ENCODE measurements at regions not wholly inside any gene's neighbourhood (a gene's known extent, or its start where the extent isn't known, plus 50 kb on each side); places are given as distances from the start of the nearest gene placed in this dataset.

DNA sequence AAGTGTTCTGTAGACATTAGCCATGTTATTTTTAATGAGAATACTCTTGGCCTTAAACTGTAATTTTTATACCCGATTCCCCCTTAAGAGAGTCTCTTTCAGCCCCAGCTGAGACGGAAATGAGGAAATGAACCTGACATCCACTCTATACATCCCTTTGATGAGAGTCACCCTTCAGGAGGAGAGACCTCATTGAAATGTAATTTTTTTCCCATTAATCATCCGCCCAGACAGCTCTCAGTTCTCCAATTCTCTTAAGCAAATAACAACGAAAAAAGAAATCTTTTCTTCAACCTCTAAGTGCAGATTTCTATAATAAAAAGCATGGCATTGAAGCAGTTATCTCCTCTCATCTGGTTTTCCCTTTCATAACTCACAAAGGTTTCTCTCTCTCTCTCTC, 243.8 kb upstream of the PMEPA1 start:
- H3K36me3 Mint-ChIP-seq (ENCODE audit: low read depth): no peaks in the 10 kb centered on the region
- ChIA-PET CTCF (no interaction called here), POLR2A (no interaction called here)
- DNase-seq: no peak
- H3K27me3 Mint-ChIP-seq (ENCODE audit: low read depth): no peaks in the 10 kb centered on the region
- H3K4me3 Mint-ChIP-seq: no peak overlapping the region
- no peaks in the 10 kb centered on the region for H3K9me3 Mint-ChIP-seq (ENCODE audit: insufficient read depth)
- H3K27ac Mint-ChIP-seq: no peak overlapping the region
- no peaks in the 10 kb centered on the region for H3K4me1 Mint-ChIP-seq (ENCODE audit: low read depth)
- no peak for ATAC-seq

DNA sequence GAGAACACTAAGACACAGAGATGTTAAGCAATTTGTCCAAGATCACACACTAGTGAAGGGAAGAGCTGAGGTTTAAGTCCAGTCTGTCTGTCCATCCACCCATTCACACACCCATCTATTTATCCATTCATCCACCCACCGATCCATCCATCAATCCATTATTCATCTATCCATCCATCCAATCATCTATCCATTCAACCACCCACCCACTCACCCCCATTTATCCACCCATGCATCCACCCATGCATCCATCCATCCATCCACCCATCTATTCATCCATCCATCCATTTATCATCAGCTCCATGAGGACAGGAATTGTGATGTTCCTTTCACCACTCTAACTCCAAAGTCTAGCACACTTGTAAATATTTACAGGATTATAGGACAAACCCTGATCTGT, 242.3 kb upstream of the PMEPA1 start:
- CTCF ChIA-PET: no interaction called here
- Mint-ChIP-seq H3K4me3 (no peak overlapping the region), H3K36me3 (ENCODE audit: low read depth) (no peaks in the 10 kb centered on the region), H3K4me1 (ENCODE audit: low read depth) (no peaks in the 10 kb centered on the region), H3K27me3 (ENCODE audit: low read depth) (no peaks in the 10 kb centered on the region), H3K27ac (no peak overlapping the region), H3K9me3 (ENCODE audit: insufficient read depth) (no peaks in the 10 kb centered on the region)
- ATAC-seq (no peak), DNase-seq (no peak)
- POLR2A ChIA-PET: no interaction called here

DNA sequence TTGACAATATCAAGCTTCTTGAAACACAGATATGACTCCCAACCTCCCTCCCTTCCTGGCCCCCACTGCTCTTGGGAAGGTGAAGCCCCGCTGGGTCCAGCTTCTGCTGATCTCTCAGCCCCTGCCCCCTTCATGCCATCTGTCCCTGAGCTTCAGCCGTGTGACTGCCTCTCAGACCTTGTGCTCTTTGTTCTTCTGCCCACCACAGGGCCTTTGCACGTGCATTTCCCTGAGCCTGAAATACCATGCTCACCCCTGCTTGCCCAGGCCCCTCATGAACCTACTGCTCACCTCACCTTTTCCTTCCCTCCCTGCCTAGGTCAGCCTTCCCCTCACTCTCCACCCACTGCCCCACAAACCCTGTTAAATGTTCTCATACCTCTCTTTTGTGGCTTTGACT, 241.7 kb upstream of the PMEPA1 start:
- ChIA-PET CTCF (no interaction called here), POLR2A (no interaction called here)
- no peaks in the 10 kb centered on the region for H3K36me3 Mint-ChIP-seq (ENCODE audit: low read depth)
- ATAC-seq: no peak
- H3K27ac Mint-ChIP-seq: no peak overlapping the region
- no peaks in the 10 kb centered on the region for H3K9me3 Mint-ChIP-seq (ENCODE audit: insufficient read depth)
- H3K27me3 Mint-ChIP-seq (ENCODE audit: low read depth): no peaks in the 10 kb centered on the region
- H3K4me1 Mint-ChIP-seq (ENCODE audit: low read depth): no peaks in the 10 kb centered on the region
- H3K4me3 Mint-ChIP-seq: no peak overlapping the region
- no peak for DNase-seq

DNA sequence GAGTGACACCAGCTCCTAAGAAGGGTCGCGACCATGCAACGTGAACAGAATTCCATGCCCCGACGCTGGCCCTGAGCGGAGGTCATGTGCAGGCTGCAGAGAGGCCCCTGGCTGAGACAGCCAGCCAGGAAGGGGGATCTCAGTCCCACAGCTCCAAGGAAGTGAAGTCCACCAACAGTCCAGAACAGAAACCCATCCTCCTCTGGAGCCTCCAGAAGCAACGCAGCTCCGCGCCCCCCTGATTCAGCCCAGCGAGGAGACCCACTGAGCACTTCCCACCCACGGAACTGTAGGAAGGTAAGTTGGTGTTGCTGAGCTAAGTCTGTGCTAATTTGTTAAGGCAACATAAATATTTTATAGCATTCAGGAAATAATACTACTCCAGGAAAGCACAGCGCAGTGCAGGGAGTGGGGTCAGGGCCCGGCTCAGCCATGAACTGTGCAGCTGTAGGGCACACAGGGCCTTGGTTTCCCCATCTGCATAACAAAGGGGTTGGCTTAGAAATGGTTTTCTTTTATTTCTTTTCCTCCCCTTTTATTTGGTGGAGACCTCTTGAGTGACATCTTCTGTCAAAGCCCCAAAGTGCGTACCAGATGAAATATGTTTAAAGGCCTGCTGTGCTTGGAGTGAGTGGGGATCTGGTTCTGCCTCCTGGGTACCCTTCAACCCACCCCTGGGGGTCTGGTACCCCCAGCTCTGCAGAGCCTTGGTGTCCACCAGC, 241.1 kb upstream of the PMEPA1 start:
- no peaks in the 10 kb centered on the region for H3K36me3 Mint-ChIP-seq (ENCODE audit: low read depth)

DNA sequence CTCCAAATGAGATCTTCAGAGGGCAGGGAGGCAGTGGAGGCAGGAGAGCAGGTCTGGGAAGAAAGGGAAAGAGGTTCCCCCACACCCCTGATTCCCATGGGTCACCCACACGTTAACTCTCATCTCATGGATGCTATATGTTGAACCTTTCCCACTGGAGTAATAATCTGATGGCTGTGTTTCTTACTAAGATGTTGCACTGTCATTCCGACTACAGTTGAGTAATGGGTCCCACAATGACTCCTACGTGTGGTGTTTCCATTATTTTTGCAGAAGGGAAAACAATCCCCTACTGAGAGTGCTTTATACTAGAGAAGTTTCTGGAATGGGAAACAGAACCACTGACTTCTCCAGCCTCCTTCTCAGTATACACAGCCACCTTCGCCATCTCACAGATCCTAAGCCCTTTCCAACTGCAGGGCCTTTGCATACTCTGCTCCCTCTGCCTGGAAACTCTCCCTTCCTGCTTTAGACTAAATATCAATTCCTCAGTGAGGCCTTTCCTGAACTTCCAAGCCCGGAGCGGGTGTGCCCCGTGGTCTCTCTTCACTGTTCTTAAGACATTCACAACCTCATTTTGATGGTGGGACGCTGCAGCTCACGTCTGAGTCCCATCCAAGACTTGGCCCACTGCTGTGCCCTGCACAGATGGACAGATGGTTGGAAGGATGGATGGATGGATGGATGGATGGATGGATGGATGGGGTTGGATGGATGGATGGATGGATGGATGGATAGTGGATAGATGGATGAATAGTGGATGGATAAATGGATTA, 238.6 kb upstream of the PMEPA1 start:
- ATAC-seq (no peak), DNase-seq (no peak)
- Mint-ChIP-seq H3K9me3 (ENCODE audit: insufficient read depth) (no peaks in the 10 kb centered on the region), H3K27me3 (ENCODE audit: low read depth) (no peaks in the 10 kb centered on the region), H3K27ac (no peak overlapping the region), H3K4me1 (ENCODE audit: low read depth) (no peaks in the 10 kb centered on the region), H3K4me3 (no peak overlapping the region), H3K36me3 (ENCODE audit: low read depth) (no peaks in the 10 kb centered on the region)
- CTCF ChIA-PET: no interaction called here
- POLR2A ChIA-PET: no interaction called here

More for the DNA sequence above, 241.1 kb upstream of the PMEPA1 start:
- ATAC-seq: no peak
- POLR2A ChIA-PET: no interaction called here
- DNase-seq: no peak
- no peak overlapping the region for H3K27ac Mint-ChIP-seq
- no peak overlapping the region for H3K4me3 Mint-ChIP-seq
- CTCF ChIA-PET: no interaction called here
- no peaks in the 10 kb centered on the region for H3K4me1 Mint-ChIP-seq (ENCODE audit: low read depth)
- H3K9me3 Mint-ChIP-seq (ENCODE audit: insufficient read depth): no peaks in the 10 kb centered on the region
- H3K27me3 Mint-ChIP-seq (ENCODE audit: low read depth): no peaks in the 10 kb centered on the region

DNA sequence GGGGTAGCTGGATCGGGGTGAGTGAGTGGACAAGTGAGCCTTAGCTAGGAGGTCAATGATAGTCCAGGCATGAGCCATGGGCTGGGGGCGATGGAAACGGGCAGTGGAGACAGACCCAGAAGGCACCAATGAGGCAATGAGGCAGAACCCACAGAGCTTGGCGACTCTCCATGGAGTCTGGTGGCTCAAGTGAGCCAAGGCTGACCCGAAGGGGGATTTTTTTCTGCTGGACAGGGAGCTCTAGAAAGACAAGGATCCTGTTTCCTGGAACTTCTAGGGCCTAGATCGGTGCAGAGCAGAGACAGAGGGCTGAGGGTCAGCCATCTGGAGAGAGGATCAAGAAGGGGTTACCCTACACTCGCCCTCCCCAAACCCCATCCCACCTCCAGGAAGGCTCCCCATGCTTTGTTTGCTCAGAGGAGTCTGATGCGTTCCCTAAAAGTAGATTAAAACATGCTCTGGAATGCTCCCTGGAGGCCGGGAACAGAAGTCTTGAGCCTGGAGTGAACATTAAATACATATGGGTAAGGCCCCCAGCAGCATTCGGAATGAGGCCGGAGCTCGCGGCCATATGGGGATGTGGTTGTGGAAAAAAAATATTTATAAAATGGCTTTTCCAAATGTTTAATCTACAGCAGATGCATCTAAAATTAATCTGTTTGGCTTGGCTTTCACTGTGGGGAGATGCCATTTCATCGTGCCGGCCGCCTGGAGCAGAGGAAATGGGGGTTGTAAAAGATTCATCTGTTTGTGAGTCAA, 237.8 kb upstream of the PMEPA1 start:
- H3K27ac Mint-ChIP-seq: no peak overlapping the region
- DNase-seq (no peak), ATAC-seq (no peak)
- CTCF ChIA-PET: no interaction called here
- no peaks in the 10 kb centered on the region for H3K9me3 Mint-ChIP-seq (ENCODE audit: insufficient read depth)
- H3K36me3 Mint-ChIP-seq (ENCODE audit: low read depth): no peaks in the 10 kb centered on the region
- H3K4me3 Mint-ChIP-seq: no peak overlapping the region
- POLR2A ChIA-PET: no interaction called here
- no peaks in the 10 kb centered on the region for H3K27me3 Mint-ChIP-seq (ENCODE audit: low read depth)
- no peaks in the 10 kb centered on the region for H3K4me1 Mint-ChIP-seq (ENCODE audit: low read depth)

DNA sequence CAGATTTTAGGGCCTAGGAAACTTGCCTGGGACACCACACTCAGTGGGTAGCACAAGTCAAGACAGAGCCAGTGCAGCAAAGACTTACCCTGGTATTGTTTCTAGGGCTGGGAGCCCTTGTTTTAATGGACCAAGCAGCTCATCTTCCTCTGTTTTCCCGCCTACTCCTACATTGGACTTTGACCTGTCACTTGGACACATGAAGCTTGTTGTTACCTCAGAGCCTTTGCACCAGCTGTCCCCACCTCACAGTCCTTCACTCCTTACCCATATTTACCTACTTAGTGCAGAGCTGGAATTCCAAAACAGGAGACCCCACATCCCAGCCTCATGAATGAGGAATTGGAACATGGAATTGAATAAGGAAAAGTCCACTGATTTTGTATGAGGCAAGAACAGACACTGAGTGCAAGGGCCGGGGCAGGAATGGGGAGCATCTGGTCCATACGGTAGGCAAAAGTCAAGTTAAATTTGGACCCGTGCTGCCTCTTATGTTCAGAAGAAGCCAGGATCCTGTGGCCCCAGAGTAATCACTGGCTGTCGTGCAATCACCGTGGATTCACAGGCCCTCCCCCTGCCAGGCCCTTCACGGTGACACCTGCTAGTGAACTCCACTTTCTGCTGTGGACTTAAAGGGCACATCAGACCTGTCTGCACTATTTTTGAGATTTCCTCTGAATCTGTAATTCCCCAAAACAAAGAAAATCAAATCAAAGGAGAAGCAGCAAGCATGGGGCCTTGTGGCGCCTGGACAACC, 236.9 kb upstream of the PMEPA1 start:
- Mint-ChIP-seq H3K9me3 (ENCODE audit: insufficient read depth) (no peaks in the 10 kb centered on the region), H3K27me3 (ENCODE audit: low read depth) (no peaks in the 10 kb centered on the region), H3K36me3 (ENCODE audit: low read depth) (no peaks in the 10 kb centered on the region), H3K27ac (no peak overlapping the region), H3K4me3 (no peak overlapping the region), H3K4me1 (ENCODE audit: low read depth) (no peaks in the 10 kb centered on the region)
- CTCF ChIA-PET: no interaction called here
- DNase-seq: no peak
- POLR2A ChIA-PET: no interaction called here
- ATAC-seq: no peak

DNA sequence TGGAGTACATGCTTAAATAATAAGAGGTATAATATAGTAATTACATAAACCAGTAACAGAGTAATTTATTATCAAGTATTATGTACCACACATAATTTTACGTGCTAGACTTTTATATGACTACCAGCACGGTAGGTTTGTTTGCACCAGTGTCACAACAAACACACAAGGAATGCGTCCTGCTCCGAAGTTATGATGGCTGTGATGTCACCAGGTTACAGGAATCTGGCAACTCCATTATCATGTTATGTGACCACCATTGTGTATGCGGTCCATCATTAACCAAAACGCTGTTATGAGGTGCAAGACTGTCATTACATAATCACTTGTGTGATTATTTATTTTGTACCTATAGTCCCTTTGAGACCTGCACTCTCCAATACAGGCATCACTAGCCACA, 235.2 kb upstream of the PMEPA1 start:
- H3K27ac Mint-ChIP-seq: no peak overlapping the region
- ChIA-PET CTCF (no interaction called here), POLR2A (interaction anchor here (0.6 kb wide), 1 partner anchor 305 kb away, joined by 3 read pairs; no protein-coding TSS in a partner anchor)
- no peaks in the 10 kb centered on the region for H3K4me1 Mint-ChIP-seq (ENCODE audit: low read depth)
- no peak for ATAC-seq
- H3K27me3 Mint-ChIP-seq (ENCODE audit: low read depth): no peaks in the 10 kb centered on the region
- no peaks in the 10 kb centered on the region for H3K36me3 Mint-ChIP-seq (ENCODE audit: low read depth)
- H3K4me3 Mint-ChIP-seq: no peak overlapping the region
- no peaks in the 10 kb centered on the region for H3K9me3 Mint-ChIP-seq (ENCODE audit: insufficient read depth)
- no peak for DNase-seq

DNA sequence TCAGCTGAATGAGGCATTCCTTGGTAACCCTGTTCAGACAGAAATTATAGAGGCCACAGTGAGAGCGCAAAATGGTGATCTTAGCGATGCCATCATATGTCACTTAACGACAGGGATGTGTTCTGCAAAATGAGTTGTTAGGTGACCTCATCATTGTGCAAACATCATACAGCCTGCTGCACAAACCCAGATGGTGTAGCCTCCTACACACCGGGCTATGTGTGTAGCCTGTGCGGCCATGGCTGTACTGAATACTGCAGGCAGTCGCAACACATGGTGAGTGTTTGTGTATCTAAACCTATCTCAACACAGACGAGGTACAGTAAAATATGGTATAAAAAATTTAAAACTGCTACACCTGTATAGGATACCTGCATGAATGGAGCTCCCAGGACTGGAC, 234.1 kb upstream of the PMEPA1 start:
- POLR2A ChIA-PET: no interaction called here
- Mint-ChIP-seq H3K36me3 (ENCODE audit: low read depth) (no peaks in the 10 kb centered on the region), H3K4me3 (no peak overlapping the region), H3K27me3 (ENCODE audit: low read depth) (no peaks in the 10 kb centered on the region), H3K9me3 (ENCODE audit: insufficient read depth) (no peaks in the 10 kb centered on the region), H3K4me1 (ENCODE audit: low read depth) (no peaks in the 10 kb centered on the region), H3K27ac (no peak overlapping the region)
- no peak for ATAC-seq
- CTCF ChIA-PET: no interaction called here
- no peak for DNase-seq

DNA sequence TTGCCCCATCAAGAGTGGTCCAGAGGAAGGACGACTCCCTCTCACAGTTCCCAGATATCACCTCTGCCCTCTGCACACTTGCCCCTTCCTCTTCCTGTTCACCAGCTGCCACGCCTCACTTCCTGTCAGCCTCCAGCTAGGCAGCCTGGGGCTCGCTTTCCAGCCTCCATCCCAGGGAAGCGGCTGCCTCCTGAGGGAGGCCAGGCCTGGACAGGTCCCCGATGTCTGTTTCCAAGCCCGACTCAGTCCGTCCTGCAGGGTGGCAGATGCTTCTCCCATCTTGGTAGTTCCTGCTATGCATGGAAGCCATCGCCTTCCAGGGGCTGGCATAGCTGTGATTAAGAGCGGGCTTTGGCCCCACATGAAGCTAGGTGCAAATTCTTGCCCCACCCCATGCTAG, 233.5 kb upstream of the PMEPA1 start:
- ChIA-PET CTCF (no interaction called here), POLR2A (no interaction called here)
- H3K27me3 Mint-ChIP-seq (ENCODE audit: low read depth): no peaks in the 10 kb centered on the region

DNA sequence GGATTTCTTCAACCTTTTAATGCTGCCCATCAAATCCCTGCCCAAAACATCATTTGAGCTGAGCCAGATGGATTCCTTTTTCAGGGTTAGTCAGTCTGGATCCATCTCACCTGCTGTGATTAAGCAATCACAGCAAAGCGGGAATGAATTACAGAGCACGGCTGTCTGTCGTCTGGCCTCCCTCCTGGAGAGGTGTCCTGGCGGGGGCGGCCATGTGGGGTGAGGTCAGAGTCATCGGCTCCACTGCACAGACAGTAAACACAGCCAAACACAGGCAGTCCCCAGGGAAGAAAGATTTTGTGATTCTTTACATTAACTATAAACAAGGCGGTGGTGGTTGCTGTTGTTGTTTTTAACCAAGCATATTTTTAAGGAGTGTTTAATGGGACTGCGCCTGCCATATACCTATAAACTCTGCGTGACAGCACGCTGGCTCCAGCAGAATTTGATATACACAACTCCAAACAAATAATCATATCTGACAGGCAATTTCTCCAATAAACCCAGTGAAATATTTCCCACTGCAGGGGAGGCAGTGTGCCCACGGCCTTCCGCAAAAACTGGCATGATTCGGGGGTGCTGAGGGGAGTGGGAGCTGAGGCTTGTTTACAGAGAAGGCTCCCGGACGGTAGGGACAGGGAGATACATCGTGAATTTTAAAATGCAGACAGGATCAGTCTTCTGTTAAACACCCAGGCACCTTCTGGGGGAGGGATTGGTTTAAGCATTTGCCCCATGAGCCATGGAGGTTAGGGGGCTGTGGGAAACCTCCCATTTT, 232.0 kb upstream of the PMEPA1 start:
- no peaks in the 10 kb centered on the region for H3K9me3 Mint-ChIP-seq (ENCODE audit: insufficient read depth)
- no peak for DNase-seq
- no peaks in the 10 kb centered on the region for H3K36me3 Mint-ChIP-seq (ENCODE audit: low read depth)
- no peak overlapping the region for H3K27ac Mint-ChIP-seq
- no peaks in the 10 kb centered on the region for H3K4me1 Mint-ChIP-seq (ENCODE audit: low read depth)
- CTCF ChIA-PET: no interaction called here
- peaks cover 3% of the 10 kb centered on the region for H3K27me3 Mint-ChIP-seq (ENCODE audit: low read depth)
- no peak overlapping the region for H3K4me3 Mint-ChIP-seq
- no peak for ATAC-seq
- POLR2A ChIA-PET: no interaction called here

More for the DNA sequence above, 233.5 kb upstream of the PMEPA1 start:
- DNase-seq (no peak), ATAC-seq (no peak)
- Mint-ChIP-seq H3K36me3 (ENCODE audit: low read depth) (no peaks in the 10 kb centered on the region), H3K9me3 (ENCODE audit: insufficient read depth) (no peaks in the 10 kb centered on the region), H3K27ac (no peak overlapping the region), H3K4me1 (ENCODE audit: low read depth) (no peaks in the 10 kb centered on the region), H3K4me3 (no peak overlapping the region)
